22Rv1 (cell line): ENCODE measurements at regions not wholly inside any gene's neighbourhood (a gene's known extent, or its start where the extent isn't known, plus 50 kb on each side); places are given as distances from the start of the nearest gene placed in this dataset.

ENCODE experiments used
- CTCF ChIP-seq: fragments of 450-650 bp; IDR thresholded peaks from 2 replicates; pipeline ENCODE4 v1.5.1; 2017; ENCODE audit warnings: mild to moderate bottlenecking
- ZFX ChIP-seq: fragments of 450-650 bp; IDR thresholded peaks from 2 replicates; pipeline ENCODE4 v1.6.1; 2017; ENCODE audit warnings: antibody characterized with exemption, borderline replicate concordance

DNA sequence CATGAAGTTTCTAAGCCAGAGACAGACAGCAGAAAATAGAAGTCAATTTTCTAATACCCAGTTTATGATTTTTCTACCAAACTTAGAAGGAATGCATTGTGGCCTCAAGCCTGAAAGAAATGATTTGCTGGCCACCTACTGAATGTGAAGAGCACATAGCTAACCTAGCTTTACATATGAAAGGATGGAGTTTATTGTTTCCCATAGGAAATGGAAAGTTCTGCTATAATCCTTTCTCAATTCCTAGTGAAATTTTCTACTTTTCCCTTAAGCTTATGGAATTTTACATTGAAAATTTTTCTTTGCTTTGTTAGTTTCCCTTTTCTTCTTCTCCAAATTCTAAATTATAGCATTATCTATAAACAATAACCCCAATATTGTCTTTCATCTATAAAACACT, 110.1 kb downstream of the TMEM167A start:
- TF ChIP-seq CTCF (no peak), ZFX (no peak)
